Endometrium (tissue), 2 donors: ENCODE measurements at regions not wholly inside any gene's neighbourhood (a gene's known extent, or its start where the extent isn't known, plus 50 kb on each side); places are given as distances from the start of the nearest gene placed in this dataset.
"Not testable (repeated sequence)": the region's sequence is repeated elsewhere in the genome, so short reads cannot be mapped to it uniquely, and the experiment has no call there.

Source experiments
- FAIRE-seq: peaks from 2 replicates; lab custom pipeline; 2012; peaks lifted over from hg19 to GRCh38; lab: Jason Lieb, UNC
- donor health status: control.
- donor health status: control.

DNA sequence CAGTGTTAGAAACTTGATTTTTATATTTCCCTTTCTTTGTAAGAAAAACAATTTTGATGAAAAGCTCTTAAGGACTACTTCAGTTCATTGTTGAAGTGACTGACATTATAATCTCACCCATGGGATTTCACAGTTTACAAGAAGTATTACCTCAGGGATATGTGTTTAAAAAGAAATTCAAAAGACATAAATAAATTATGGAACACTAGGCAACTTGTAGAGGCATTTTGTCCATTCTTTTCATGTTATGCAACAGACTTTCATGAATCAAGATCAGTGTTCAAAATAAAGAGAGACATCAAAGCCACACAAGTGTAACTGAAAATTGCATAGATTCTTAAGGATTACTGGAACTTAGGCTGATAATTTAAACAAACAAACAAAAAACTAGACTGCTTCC lies 196.8 kb upstream of the AGTR1 start:
- FAIRE-seq = no peak

DNA sequence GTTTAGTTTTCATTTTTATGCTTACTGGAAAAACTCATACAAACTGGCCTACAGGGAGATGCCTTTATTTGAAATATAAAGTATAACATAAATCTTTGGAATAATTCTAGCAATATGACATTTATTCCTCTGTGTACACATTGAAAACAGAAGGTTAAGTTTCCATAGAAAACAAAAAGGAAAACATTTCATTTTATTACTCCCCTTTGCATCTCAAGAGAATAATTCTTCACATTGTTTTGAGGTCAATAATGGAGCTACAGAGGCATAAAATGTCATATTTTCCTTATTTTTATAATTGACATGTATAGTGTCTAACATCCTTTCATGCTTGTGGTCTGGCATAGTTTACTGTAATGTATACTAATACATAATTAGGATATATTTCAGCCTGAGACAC lies 187.6 kb upstream of the AGTR1 start:
- FAIRE-seq = no peak

DNA sequence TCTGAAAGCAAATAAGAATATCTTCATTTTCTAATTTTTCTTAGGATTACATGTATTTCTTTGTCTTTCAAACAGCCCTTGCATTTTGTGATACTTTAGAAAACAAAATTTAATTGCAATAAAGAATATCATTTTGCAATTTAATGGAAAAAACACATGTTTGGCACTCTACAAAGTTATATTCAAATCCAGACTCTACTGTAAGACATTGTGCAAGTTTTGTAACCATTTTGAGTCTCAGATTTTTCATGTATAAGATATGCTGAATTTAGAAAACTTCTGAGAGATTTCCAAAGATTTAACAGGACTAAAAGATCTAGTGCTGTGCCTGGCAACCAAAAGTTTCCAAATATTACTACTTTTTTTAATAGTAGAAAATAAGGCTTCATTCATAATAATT lies 187.1 kb upstream of the AGTR1 start:
- FAIRE-seq = no peak

DNA sequence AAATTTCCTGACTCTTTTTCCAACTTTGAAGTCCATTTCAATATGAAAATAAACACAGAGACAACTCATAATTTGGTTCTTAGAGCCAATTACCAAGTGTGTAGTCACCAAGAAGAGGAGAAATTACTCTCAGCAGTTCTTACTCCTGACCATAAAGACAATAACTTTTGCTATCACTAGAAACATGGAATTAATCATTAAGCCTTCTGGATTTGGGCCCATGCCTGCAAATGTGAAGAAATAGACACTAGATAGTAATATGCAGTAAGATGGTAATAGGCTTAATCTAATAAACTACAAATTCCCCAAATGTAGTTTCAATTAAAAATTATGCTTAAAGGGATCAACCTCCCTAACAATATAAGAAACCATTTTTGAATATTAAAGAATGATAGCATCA lies 185.1 kb upstream of the AGTR1 start:
- FAIRE-seq = no peak

DNA sequence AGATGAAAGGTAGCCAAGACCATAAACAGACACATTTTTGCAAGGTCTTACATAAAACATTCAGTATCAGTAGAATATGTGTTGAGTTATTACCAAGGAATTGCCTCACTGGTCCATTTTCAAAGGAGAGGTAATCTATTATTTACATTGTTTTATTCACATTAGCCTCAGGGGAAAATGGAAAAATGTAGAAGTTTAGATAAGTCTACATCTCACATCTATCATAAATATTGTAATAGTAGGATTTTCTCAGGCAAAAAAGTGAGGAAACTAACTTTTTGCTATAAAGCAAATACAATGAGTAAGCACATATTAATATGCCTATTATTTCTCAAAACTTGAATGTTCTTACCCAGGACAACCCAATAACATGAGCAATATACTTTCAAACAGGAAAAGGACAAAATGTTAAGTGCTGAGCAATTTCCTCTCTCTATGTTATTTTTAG lies 184.6 kb upstream of the AGTR1 start:
- no peak for FAIRE-seq

DNA sequence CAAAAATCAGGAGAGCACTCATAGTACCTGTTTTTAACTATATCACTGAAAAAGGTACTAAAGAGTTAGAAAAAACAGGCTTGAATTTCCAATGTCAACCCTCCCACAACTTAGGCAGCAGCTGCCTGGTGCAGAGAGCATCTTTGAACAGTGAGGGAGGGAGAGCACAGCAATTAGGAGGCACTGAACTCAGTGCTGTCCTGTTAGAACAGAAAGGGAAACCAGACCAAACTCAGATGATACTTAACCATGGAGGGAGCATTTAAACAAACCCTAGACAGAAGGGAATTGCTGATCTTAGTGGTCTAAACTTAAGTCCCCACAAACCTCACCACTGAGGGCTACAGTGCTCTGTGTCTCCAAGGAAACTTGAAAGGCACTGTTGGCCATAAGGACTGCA lies 179.2 kb upstream of the AGTR1 start:
- no peak for FAIRE-seq

DNA sequence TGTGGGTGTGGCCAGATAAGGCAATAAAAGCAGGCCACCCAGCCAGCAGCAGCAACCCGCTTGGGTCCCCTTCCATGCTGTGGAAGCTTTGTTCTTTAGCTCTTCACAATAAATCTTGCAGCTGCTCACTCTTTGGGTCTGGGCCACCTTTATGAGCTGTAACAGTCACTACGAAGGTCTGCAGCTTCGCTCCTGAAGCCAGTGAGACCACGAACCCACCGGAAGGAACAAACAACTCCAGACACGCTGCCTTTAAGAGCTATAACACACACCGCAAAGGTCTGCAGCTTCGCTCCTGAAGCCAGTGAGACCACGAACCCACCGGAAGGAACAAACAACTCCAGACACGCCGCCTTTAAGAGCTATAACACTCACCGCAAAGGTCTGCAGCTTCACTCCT lies 172.1 kb upstream of the AGTR1 start:
- FAIRE-seq = not testable (repeated sequence)

DNA sequence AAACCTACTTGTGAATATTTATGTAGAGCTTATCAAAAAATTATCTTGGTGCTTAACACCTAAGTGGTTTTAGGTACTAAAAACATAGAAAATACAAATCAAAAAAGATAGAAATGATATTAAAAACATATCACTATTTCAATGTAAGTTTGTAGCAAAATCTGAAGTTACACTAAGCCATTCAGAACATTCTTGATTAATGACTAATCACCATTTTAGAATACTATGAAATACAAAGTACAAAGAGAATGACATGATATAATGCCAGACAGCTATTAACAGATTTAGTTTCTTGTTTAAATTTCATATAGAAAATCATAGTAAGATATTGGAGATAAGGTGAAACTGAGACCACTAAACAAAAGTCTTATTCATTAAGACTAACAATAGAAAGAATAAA lies 169.7 kb upstream of the AGTR1 start:
- no peak for FAIRE-seq

DNA sequence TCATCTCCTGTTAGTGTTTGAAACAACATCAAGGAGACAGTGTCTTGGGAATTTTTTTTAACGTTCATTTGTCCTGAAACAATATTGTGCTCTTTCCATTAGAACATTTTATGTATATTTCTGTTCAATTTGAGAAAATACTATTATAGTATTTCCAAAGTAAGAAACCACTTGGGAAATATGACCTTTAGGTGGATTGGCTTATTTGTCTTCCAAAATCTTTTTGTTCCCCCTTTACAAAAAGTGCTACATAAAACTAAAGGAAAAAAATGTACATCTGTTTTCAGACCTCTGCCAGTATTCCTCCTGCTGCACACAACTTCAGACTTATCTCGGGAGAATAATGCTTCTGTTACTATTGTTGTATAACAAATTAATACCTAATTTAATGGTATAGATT lies 165.9 kb upstream of the AGTR1 start:
- no peak for FAIRE-seq

DNA sequence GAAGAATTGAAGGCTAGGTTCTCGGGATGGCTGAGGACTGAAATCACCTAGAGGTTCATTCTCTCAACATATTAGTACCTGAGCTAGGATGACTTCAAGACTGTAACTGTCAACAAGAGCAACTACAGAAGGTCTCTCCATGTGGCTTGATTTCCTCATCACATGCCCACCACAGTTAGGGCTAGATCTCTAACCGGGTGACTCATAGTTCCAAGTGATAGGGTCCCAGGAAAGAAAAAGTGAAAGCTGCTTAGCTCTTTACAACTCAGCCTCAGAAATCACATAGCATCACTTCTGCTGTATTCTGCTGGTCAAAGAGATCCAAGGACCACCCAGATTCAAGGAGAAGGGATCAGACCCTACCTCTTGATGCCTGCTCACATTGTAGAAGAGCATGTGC lies 165.4 kb upstream of the AGTR1 start:
- no peak for FAIRE-seq

DNA sequence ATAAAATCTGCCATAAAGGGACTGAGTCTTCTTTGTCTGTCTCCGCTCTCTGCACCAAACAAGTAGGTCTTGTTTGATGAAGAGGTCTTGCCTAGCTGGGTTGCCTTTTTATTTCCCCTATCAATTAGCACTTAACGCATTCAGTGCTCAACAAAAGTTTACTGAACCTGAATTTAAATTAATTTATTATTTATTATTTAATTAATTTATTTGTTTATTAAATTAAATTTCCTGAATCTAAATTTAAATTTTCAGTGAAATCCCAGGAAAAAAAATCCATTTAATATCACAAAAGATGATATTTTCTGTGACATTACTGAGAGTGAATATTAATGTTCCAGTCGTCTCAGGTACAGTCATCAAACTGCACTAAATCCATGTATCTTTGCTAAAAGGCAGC lies 164.9 kb upstream of the AGTR1 start:
- FAIRE-seq = no peak

DNA sequence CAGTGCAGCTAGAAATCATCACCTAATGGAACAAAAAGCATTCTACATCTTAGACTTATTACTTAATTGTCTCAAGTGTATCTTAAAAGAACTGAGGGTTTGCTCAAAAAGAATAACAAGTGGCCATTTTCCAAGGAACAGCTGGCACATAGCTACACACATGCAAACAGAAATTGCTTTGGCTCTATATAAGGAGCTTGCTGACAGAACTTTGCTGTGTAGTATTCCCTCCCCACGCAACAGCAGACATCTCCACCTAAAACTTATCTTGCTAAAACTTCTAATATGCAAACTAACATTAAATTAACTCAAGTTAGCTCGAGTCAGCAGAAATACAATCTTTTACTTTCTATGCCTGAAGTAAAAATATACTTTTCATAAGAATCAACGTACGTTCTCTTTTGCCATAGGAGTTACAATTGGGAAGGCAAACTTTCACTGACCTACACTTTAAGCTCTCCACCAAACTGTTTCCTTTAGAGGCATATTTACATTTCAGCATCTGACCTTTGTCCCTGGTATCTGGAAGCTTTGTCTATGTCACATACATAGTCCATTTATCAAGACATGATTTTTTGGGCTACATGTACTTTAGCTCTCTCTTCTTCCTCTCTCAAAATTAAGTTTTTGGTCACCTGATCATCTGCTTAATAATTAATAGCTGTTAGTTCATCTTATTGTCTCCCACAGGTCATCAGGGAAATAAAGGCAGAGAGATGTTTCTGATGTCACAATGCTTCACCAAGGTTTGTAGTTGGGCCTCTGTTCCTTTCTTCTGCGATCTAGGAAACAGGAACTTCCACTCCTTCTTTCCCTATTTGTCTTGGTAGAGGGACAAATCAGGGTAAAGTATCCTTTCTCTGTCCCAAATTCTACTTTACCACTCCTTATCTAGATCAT lies 163.4 kb upstream of the AGTR1 start:
- FAIRE-seq = no peak

DNA sequence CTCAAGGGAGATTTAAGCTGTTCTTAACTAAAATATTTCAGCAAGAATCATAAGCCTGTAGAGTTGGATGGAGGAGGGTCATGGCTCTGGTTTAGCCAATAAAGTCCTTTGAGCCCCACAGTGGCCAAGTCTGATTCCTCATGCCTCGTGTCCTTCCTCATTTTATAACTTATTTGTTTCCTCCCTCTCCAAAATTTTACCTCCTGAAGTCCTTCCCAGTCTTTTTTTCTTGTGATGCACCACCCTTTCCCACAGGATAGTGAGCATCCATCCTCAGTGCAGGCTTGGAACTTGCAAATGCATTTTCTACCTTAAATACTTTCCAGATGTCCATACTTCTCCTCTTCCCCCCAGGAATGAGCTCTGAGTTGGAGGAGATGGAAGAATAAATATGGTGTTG lies 162.7 kb upstream of the AGTR1 start:
- FAIRE-seq = no peak

DNA sequence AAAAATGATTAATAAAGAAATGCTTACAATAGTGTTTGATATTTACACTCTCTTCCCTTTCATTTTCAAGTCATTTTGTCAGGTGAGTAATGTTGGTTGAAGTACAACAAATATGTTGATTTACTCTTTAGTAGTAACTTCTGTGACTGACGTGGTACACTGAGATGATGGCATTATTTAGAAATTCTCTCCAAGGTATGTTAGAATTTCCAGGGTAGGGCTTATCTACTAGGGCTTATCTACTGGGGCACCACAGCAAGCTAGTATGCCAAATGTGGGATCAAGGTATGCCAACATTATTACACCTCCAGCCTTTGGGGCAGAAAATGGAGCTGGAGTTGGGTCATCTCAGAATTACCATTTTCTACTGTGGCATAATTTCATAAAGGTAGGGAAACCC lies 157.4 kb upstream of the AGTR1 start:
- no peak for FAIRE-seq

DNA sequence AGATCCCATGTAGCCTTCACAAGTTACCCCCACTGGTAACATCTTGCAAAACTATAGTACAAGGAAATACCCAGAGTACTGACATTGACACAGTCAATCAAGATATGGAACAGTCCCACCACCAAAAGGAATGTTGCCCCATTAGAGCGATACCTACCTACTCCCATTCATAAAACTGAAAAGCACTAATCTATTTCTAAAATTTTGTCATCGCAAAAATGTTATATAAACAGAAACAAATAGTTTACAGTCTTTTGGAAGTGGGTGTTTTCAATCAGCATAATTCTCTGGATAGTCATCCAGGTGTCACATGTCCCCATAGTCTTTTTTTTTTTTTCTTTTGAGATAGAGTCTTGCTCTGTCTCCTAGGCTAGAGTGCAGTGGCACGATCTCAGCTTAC lies 156.9 kb upstream of the AGTR1 start:
- no peak for FAIRE-seq

DNA sequence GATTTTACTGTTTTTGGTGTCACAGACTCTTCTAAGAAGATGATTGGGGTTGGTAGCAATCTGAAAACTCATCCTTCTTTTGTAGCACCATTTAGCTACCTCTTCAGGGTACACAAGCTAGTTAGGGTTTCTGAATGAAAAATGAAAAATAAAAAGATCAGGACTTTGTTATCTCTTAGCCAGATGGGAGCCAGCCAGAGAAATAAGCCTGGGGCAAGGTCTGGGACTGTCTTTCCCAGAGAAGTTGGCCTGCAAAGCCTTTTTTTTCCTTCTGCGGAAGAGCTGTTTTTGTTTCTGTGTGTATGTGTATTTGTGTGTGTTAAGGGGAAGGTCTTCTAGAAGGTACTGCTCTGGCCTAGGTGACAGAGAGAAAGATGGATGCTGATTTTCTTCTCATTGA lies 150.7 kb upstream of the AGTR1 start:
- FAIRE-seq = no peak

DNA sequence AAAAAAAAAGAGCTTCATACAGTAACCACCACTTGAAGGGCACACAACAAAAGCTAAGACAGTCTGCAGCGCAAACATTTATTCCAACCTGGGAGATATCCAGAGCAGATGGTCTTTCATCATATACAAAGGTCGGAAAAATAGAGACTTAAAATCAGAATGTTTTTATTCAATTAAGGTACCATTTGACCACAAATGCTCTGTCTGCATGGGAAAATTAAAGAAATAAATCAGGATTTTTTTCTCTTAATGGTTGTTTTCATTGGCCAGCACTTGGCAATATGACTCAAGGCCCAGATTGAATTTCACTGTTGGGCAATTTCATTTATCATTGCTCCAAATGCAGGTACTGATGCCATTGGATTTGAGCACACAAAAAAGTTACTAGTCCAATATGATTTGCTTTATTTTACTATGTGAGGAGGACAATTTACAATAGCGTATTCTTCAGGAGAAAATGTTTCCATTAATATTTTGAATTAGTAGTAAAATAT lies 145.9 kb upstream of the AGTR1 start:
- FAIRE-seq = no peak

DNA sequence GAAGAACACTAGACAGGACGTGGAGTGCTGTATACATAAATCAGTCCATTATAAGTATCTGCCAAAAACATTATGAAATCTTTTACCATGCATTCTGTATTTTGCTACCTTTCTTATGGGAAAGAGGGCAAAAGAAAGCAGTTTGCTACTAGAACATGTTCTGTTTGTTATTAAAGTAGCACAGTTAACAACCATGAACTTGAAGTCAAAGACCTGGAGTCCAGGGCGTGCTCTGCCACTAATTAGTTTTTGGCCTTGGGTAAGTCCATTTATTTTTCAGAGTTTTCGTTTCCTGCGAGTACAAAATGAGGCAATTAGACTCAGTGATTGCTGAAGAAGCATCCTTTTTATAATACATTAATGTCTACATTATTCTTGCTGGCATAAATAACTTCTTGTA lies 143.3 kb upstream of the AGTR1 start:
- no peak for FAIRE-seq

DNA sequence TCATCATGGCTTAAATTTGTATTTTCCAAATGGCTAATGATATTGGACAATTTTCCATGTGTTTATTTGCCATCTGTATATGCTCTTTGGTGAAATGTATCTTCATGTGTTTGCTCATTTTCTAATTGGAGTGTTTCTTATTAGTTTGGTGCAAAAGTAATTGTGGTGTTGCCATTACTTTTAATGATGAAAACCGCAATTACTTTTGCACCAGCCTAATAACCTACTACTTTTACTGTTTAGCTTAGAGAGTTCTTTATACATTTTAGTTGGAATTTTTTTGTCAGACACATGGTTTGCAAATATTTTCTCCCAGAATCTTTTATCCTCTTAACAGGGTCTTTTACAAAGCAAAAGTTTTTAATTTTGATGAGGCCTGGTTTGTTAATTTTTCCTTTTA lies 141.0 kb upstream of the AGTR1 start:
- no peak for FAIRE-seq

DNA sequence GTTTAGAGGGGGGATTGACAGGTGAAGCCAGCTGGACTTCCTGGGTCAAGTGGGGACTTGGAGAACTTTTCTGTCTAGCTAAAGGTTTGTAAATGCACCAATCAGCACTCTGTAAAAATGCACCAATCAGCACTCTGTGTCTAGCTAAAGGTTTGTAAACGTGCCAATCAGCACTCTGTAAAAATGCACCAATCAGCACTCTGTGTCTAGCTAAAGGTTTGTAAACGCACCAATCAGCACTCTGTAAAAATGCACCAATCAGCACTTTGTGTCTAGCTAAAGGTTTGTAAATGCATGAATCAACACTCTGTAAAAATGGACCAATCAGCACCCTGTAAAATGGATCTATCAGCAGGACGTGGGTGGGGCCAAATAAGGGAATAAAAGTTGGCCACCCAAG lies 120.1 kb upstream of the AGTR1 start:
- FAIRE-seq = not testable (repeated sequence)

DNA sequence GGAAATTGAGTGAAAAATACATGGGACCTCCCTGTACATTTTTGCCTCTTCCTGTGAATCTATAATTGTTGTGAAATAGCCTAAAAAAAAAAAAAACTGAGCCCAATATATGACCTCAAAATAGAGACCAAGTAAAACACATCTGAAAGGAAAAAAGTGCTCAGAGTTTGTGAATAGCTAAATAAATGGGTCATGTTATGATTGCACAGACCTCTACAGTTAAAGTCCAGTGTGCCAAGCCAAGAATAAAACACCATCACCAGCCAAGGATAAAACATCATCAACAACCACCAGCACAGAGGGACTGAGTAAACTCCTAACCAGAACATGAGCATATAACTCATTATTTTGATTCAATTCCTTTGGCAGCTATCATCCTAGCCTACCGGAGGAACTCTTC lies 115.6 kb upstream of the AGTR1 start:
- FAIRE-seq = no peak

DNA sequence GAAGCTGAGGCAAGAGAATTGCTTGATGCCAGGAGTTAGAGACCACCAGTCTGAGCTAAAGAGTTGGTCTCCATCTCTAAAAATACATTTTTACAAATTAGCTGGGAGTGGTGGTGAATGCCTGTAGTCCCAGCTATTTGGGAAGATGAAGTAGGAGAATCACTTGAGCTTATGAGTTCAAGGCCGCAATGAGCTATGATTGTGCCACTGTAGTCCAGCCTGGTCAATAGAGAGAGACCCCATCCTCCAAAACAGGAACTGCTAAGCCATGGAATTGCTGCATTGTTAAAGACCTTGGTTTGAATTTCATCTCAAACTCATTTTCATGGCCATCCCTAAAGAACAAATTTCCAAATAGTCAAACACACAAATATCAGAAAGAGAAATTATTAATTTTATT lies 113.9 kb upstream of the AGTR1 start:
- no peak for FAIRE-seq

DNA sequence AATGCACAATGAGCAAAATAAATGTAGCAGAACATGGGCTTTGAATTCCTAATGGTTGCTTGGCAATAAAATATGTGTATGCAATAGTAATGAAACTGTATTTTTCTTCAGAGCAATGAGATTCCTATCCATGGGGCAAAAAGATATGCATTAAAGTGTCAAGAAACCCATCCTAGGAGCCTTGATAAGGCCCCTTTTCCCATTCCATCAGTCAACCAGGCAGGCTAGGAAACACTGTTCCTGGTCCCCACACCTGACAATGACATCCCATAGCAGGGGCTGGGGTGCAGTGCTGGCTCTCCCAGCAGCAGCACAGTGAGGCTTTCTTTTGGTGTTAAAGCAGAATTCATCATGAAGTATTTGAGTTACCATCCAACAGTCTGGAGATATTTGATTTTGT lies 113.3 kb upstream of the AGTR1 start:
- no peak for FAIRE-seq

DNA sequence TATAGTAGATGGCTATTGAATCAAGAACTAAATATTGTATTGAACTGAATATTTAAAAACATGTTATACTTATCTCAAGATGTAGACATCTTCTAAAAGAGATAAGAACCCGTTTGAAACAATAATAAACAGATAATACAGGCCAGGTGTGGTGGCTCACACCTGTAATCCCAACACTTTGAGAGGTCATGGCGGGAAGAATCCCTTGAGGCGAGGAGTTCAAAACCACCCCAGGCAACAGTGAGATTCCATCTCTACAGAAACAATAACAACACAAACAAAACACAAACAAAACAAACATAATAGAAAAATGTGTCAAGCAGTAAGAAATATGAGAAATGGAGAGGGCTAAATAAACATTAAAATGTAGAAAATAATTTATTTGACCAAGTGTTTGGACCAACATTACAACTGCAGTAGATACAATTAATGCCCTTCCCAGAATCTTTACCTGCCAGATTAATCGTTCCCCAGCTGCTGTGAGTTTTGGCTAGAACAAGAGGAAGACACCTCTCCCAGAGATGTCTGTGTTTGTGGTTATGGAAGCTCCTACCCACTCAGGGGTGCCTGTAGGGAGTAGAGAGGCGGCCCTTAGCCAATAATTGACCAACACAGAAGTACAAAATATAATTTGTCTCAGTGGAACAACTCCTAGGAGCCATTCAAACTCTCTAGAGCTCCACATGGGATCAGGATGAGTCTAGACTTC lies 111.9 kb upstream of the AGTR1 start:
- no peak for FAIRE-seq
